SK-N-SH (cell line): ENCODE measurements at regions not wholly inside any gene's neighbourhood (a gene's known extent, or its start where the extent isn't known, plus 50 kb on each side); places are given as distances from the start of the nearest gene placed in this dataset.

ENCODE experiments used
- CTCF ChIA-PET: fragments of 300-600, 350-600 bp; formaldehyde crosslinking; extraction: SDS; loops from one replicate; lab custom pipeline; 2021; lab: Yijun Ruan, JAX
- POLR2A ChIA-PET: fragments of 350-600 bp; sonication (Branson Sonifier 250); formaldehyde crosslinking; extraction: SDS; loops from one replicate; lab custom pipeline; 2020; ENCODE audit warnings: antibody characterized with exemption, inconsistent platforms; lab: Yijun Ruan, JAX
- DNase-seq: peaks from one replicate; pipeline ENCODE4 v3.0.0; 2012
- H2AFZ ChIP-seq: fragments of 200-600 bp; sonication (generic); 2 replicates; pipeline ENCODE4 v1.8.1; 2016; ENCODE audit warnings: antibody characterized with exemption, mild to moderate bottlenecking, low read depth
- H3F3A ChIP-seq: fragments of 200-600 bp; sonication (generic); replicated peaks from 2 replicates; pipeline ENCODE3; 2016; ENCODE audit warnings: antibody characterized with exemption, mild to moderate bottlenecking; ENCODE audit not compliant: insufficient read depth
- H3K27ac ChIP-seq, 2 experiments: fragments of 200-500 bp in 1 of 2; fragments of 200-600 bp in 1 of 2; sonication (Bioruptor generic) in 1 of 2; sonication (generic), shearing (Covaris generic) in 1 of 2; 2 replicates each; pipeline versions ENCODE4 v1.5.1 to v1.6.1; 2014 to 2016; ENCODE audit warnings: low read depth in 2 of 2, inconsistent platforms in 1 of 2, low read length in 1 of 2, mild to moderate bottlenecking in 1 of 2, mixed read lengths in 1 of 2
- H3K27me3 ChIP-seq: fragments of 200-600 bp; sonication (generic), shearing (Covaris generic); 2 replicates; pipeline ENCODE4 v1.6.1; 2016; ENCODE audit warnings: mixed run types; ENCODE audit not compliant: insufficient read depth
- H3K36me3 ChIP-seq, 2 experiments: fragments of 200-500 bp in 1 of 2; fragments of 200-600 bp in 1 of 2; sonication (Bioruptor generic) in 1 of 2; sonication (generic) in 1 of 2; replicated peaks in 1 of 2; 2 replicates each; pipeline versions ENCODE3 to v1.5.1; 2014 to 2016; ENCODE audit warnings: low read length in 1 of 2, mild to moderate bottlenecking in 1 of 2; ENCODE audit not compliant: insufficient read depth in 2 of 2, control insufficient read depth in 1 of 2
- H3K4me1 ChIP-seq, 2 experiments: fragments of 200-500 bp in 1 of 2; fragments of 200-600 bp in 1 of 2; sonication (Bioruptor generic) in 1 of 2; sonication (generic), shearing (Covaris generic) in 1 of 2; 2 replicates each; pipeline versions ENCODE4 v1.5.1 to v1.6.1; 2014 to 2016; ENCODE audit warnings: low read depth in 1 of 2, low read length in 1 of 2, mixed run types in 1 of 2; ENCODE audit not compliant: insufficient read depth in 2 of 2, control insufficient read depth in 1 of 2
- H3K4me2 ChIP-seq: fragments of 200-600 bp; sonication (generic), shearing (Covaris generic); 2 replicates; pipeline ENCODE4 v1.6.1; 2017; ENCODE audit warnings: mixed run types
- H3K4me3 ChIP-seq, 2 experiments: fragments of 200-500 bp in 1 of 2; fragments of 200-600 bp in 1 of 2; sonication (Bioruptor generic) in 1 of 2; sonication (generic), shearing (Covaris generic) in 1 of 2; 2 replicates each; pipeline versions ENCODE4 v1.5.1 to v1.8.1; 2014 to 2016; ENCODE audit warnings: low read depth in 2 of 2, inconsistent platforms in 1 of 2, low read length in 1 of 2, mild to moderate bottlenecking in 1 of 2, mixed read lengths in 1 of 2, moderate library complexity in 1 of 2
- H3K79me2 ChIP-seq: fragments of 200-600 bp; sonication (generic); 2 replicates; pipeline ENCODE4 v1.8.1; 2017; ENCODE audit warnings: mild to moderate bottlenecking; ENCODE audit not compliant: insufficient read depth
- H3K9ac ChIP-seq: fragments of 200-600 bp; sonication (generic); 2 replicates; pipeline ENCODE4 v1.6.1; 2017; ENCODE audit warnings: mixed run types
- H3K9me2 ChIP-seq: fragments of 200-600 bp; sonication (generic); 2 replicates; pipeline ENCODE4 v1.6.1; 2017; ENCODE audit warnings: mixed run types
- H3K9me3 ChIP-seq: fragments of 200-600 bp; sonication (generic); 2 replicates; pipeline ENCODE4 v1.6.1; 2017; ENCODE audit warnings: mixed run types, mild to moderate bottlenecking, moderate library complexity
- H4K20me1 ChIP-seq: fragments of 200-600 bp; sonication (generic); 2 replicates; pipeline ENCODE4 v1.6.1; 2017; ENCODE audit warnings: mild to moderate bottlenecking, mixed run types; ENCODE audit not compliant: insufficient read depth
- EP300 ChIP-seq, 2 experiments: IDR thresholded peaks; 2 replicates each; pipeline versions ENCODE4 v1.4.0 to v1.6.1; 2012; ENCODE audit warnings: borderline replicate concordance in 1 of 2, low read depth in 1 of 2, low read length in 1 of 2
- EZH2phosphoT487 ChIP-seq: fragments of 200-600 bp; sonication (generic); IDR thresholded peaks from 2 replicates; pipeline ENCODE4 v1.6.1; 2017; ENCODE audit warnings: low read depth, mixed run types, mild to moderate bottlenecking, antibody characterized with exemption, moderate library complexity, borderline replicate concordance
- GATA2 ChIP-seq: sonication (generic); formaldehyde crosslinking; IDR thresholded peaks from 2 replicates; pipeline ENCODE4 v1.5.0; 2020; ENCODE audit warnings: mild to moderate bottlenecking, missing genetic modification reagents
- NFIC ChIP-seq: IDR thresholded peaks from 2 replicates; pipeline ENCODE4 v1.4.0; 2012; ENCODE audit warnings: borderline replicate concordance
- SIN3A ChIP-seq: IDR thresholded peaks from 2 replicates; pipeline ENCODE4 v1.6.1; 2012; ENCODE audit warnings: low read depth, mild to moderate bottlenecking, low read length, moderate library complexity, borderline replicate concordance
- TEAD4 ChIP-seq: IDR thresholded peaks from 2 replicates; pipeline ENCODE4 v1.4.0; 2012; ENCODE audit warnings: mild to moderate bottlenecking, borderline replicate concordance; ENCODE audit not compliant: insufficient read depth
- WGBS: methylation state at CpG from one replicate; pipeline ENCODE4 v1.1.6; 2017; ENCODE audit warnings: low lambda C conversion rate; 5-methylcytosine and 5-hydroxymethylcytosine counted together
- TF ChIP-seq, protein P1 (sequence below): IDR thresholded peaks from 2 replicates; pipeline ENCODE4 v1.4.0; 2012; ENCODE audit warnings: low read depth, borderline replicate concordance
- TF ChIP-seq, protein P2 (sequence below): IDR thresholded peaks from 2 replicates; pipeline ENCODE4 v1.4.0; 2012; ENCODE audit warnings: low read depth
- TF ChIP-seq, protein P3 (sequence below): IDR thresholded peaks from 2 replicates; pipeline ENCODE4 v1.6.1; 2012; ENCODE audit warnings: mild to moderate bottlenecking, low read depth, low read length, moderate library complexity

DNA sequence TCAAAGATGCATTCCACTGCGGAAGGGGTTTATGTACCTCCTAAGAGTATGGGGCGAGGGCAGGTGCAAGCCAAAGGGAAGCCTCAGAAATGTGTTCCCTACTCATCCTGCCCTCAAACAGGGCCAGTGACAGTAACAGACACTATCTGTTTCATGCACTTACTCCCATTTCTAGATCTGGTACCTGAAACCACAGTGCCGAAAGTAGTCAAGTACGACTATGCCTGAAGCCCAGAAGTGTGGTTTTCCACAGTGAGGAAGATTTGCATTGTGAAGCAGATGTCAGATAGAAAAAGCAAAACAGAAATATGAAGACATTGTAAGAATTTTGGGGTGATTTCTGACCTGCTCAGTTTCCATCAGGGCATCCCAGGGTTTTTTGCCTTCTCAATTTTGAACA is 748.7 kb downstream of the RNF144A start:
- DNase-seq = no peak
- H3K36me3 ChIP-seq = no peaks in the 10 kb centered on the region
- no peaks in the 10 kb centered on the region for H3K9me3 ChIP-seq
- H3K4me2 ChIP-seq = no peak overlapping the region
- H3K27ac ChIP-seq = no peak overlapping the region
- no peak overlapping the region for H3K4me3 ChIP-seq
- H3F3A ChIP-seq = no peaks in the 10 kb centered on the region
- H2AFZ ChIP-seq = no peak overlapping the region
- no peaks in the 10 kb centered on the region for H3K9me2 ChIP-seq
- TF ChIP-seq TEAD4 = no peak
- TF ChIP-seq, protein P1, sequence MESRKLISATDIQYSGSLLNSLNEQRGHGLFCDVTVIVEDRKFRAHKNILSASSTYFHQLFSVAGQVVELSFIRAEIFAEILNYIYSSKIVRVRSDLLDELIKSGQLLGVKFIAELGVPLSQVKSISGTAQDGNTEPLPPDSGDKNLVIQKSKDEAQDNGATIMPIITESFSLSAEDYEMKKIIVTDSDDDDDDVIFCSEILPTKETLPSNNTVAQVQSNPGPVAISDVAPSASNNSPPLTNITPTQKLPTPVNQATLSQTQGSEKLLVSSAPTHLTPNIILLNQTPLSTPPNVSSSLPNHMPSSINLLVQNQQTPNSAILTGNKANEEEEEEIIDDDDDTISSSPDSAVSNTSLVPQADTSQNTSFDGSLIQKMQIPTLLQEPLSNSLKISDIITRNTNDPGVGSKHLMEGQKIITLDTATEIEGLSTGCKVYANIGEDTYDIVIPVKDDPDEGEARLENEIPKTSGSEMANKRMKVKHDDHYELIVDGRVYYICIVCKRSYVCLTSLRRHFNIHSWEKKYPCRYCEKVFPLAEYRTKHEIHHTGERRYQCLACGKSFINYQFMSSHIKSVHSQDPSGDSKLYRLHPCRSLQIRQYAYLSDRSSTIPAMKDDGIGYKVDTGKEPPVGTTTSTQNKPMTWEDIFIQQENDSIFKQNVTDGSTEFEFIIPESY = no peak
- no peak for TF ChIP-seq NFIC
- TF ChIP-seq, protein P2, sequence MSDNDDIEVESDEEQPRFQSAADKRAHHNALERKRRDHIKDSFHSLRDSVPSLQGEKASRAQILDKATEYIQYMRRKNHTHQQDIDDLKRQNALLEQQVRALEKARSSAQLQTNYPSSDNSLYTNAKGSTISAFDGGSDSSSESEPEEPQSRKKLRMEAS = no peak
- no peaks in the 10 kb centered on the region for H3K27me3 ChIP-seq
- H4K20me1 ChIP-seq = no peaks in the 10 kb centered on the region
- ChIA-PET POLR2A (no interaction called here), CTCF (interaction anchor here (0.6 to 1.4 kb wide), 2 partner anchors 238 to 476 kb away, joined by 3 read pairs; no protein-coding TSS in a partner anchor)
- H3K4me1 ChIP-seq = peaks cover 0 to 7% of the 10 kb centered on the region in 2 experiments; a peak in 1 of 4 replicates
- WGBS = 89% methylated on average over 4 of the region's 4 CpGs
- no peak overlapping the region for H3K9ac ChIP-seq
- no peaks in the 10 kb centered on the region for H3K79me2 ChIP-seq

DNA sequence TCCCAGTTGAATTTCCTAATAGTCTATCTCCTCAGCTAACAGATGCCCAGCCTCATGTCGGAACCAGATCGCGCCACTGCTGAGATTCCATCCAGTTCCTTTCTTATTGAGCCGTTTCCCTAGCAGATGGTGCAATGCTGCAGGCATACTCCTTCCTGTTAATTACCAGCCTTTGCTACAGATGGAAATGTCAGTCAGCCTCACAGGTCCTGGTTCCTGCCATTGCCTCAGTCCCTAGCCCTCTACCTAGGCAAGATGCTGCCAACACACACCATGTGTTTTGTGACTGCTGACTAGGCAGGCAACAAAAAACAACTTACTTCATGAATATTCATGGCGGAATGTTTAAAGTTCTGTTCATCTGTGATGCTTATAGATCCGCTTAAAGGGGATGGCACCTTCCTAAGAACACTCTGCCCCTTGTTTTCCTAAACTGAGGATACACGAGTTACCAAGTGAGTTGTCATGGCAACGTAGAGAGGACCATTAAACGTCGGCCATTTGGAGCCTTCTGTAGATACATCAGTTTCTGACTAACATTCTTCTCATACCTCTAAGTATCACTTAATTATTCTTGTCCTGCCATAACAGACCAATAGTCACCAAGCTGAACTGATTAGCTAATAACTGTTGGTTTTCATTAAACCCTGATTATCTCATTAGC is 749.5 kb downstream of the RNF144A start:
- WGBS = 66% methylated on average over 10 of the region's 10 CpGs
- ChIA-PET CTCF (interaction anchor here (1.4 kb wide), 1 partner anchor 239 kb away, joined by 3 read pairs; no protein-coding TSS in a partner anchor), POLR2A (no interaction called here)
- no peak overlapping the region for H3K9ac ChIP-seq
- no peaks in the 10 kb centered on the region for H3K36me3 ChIP-seq
- H3F3A ChIP-seq = no peaks in the 10 kb centered on the region
- no peak for DNase-seq
- H4K20me1 ChIP-seq = no peaks in the 10 kb centered on the region
- no peaks in the 10 kb centered on the region for H3K79me2 ChIP-seq
- H3K9me2 ChIP-seq = no peaks in the 10 kb centered on the region
- H2AFZ ChIP-seq = no peak overlapping the region
- no peak overlapping the region for H3K4me2 ChIP-seq
- H3K4me3 ChIP-seq = no peak overlapping the region
- no peaks in the 10 kb centered on the region for H3K27me3 ChIP-seq
- no peak overlapping the region for H3K27ac ChIP-seq
- peaks cover 0 to 3% of the 10 kb centered on the region in 2 experiments; a peak in 1 of 4 replicates for H3K4me1 ChIP-seq
- TF ChIP-seq, protein P1 = no peak
- no peak for TF ChIP-seq GATA2
- TF ChIP-seq, protein P3, sequence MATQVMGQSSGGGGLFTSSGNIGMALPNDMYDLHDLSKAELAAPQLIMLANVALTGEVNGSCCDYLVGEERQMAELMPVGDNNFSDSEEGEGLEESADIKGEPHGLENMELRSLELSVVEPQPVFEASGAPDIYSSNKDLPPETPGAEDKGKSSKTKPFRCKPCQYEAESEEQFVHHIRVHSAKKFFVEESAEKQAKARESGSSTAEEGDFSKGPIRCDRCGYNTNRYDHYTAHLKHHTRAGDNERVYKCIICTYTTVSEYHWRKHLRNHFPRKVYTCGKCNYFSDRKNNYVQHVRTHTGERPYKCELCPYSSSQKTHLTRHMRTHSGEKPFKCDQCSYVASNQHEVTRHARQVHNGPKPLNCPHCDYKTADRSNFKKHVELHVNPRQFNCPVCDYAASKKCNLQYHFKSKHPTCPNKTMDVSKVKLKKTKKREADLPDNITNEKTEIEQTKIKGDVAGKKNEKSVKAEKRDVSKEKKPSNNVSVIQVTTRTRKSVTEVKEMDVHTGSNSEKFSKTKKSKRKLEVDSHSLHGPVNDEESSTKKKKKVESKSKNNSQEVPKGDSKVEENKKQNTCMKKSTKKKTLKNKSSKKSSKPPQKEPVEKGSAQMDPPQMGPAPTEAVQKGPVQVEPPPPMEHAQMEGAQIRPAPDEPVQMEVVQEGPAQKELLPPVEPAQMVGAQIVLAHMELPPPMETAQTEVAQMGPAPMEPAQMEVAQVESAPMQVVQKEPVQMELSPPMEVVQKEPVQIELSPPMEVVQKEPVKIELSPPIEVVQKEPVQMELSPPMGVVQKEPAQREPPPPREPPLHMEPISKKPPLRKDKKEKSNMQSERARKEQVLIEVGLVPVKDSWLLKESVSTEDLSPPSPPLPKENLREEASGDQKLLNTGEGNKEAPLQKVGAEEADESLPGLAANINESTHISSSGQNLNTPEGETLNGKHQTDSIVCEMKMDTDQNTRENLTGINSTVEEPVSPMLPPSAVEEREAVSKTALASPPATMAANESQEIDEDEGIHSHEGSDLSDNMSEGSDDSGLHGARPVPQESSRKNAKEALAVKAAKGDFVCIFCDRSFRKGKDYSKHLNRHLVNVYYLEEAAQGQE = no peak
- no peak for TF ChIP-seq EZH2phosphoT487
- no peak for TF ChIP-seq EP300 (IDR thresholded peaks at IDR 0.05; ENCODE audit: borderline replicate concordance in 1 of 2, low read depth in 1 of 2, low read length in 1 of 2)
- TF ChIP-seq SIN3A = no peak
- TF ChIP-seq, protein P2 = no peak
- no peaks in the 10 kb centered on the region for H3K9me3 ChIP-seq
